ENCODE measurements at regions not wholly inside any gene's neighbourhood (a gene's known extent, or its start where the extent isn't known, plus 50 kb on each side); places are given as distances from the start of the nearest gene placed in this dataset.

DNA sequence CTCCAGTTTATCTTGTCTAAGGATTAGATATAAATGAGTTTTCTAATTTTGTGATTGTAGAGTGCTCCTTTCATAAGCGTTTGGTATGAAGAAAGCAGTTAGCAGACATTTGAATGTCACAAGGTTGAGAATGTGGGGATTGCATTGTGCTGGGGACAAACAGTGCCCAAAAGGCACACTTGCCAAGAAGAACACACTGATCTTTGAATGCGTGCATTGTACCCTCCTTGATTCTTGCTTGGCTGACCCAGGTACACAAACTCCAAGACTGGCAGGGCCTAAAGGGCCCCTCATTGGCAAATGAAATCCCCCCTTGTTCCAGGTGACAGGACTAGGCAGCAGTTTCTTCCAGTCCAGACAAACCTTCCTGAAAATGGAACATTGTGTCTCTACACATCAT, 96.9 kb upstream of the LIFR start:
- 86% methylated on average over 2 of the region's 2 CpGs; no CpG with 5 or more reads in 1 of the 2 experiments for WGBS, 2 experiments (ENCODE audit: extremely low coverage in 1 of 2, insufficient coverage in 1 of 2, insufficient read length in 1 of 2, insufficient replicate concordance in 2 of 2, low coverage in 1 of 2, low lambda C conversion rate in 2 of 2, missing lambda C conversion rate in 1 of 2)
- no peak overlapping the region for H2BK5ac ChIP-seq (ENCODE audit: low read depth, low read length)

More for the DNA sequence above, 96.9 kb upstream of the LIFR start:
- TF ChIP-seq SIN3A (conservative IDR thresholded peaks at IDR 0.05 in 1 of 2, IDR thresholded peaks at IDR 0.05 in 1 of 2; ENCODE audit: low read depth in 1 of 2, low read length in 2 of 2) = no peak
- TF ChIP-seq TCF12 (IDR thresholded peaks at IDR 0.05; ENCODE audit: low read depth, low read length) = no peak
- TF ChIP-seq EGR1 (IDR thresholded peaks at IDR 0.05; ENCODE audit: borderline replicate concordance, low read depth, low read length) = no peak
- TF ChIP-seq HDAC2 (IDR thresholded peaks at IDR 0.05; ENCODE audit: borderline replicate concordance in 1 of 2, low read depth in 2 of 2, low read length in 2 of 2) = no peak
- no peak for TF ChIP-seq CHD1 (IDR thresholded peaks at IDR 0.05; ENCODE audit: low read depth, low read length)
- no peak for TF ChIP-seq FOSL1 (IDR thresholded peaks at IDR 0.05; ENCODE audit: insufficient read depth, low read depth, low read length)
- no peak for TF ChIP-seq TAF1 (IDR thresholded peaks at IDR 0.05; ENCODE audit: low read depth, low read length)
- TF ChIP-seq CHD2 (IDR thresholded peaks at IDR 0.05; ENCODE audit: low read length) = no peak
- no peak for TF ChIP-seq NRF1 (IDR thresholded peaks at IDR 0.05; ENCODE audit: low read depth, low read length)
- TF ChIP-seq ZNF274 (IDR thresholded peaks at IDR 0.05; ENCODE audit: borderline replicate concordance, extremely low read depth, low read length) = no peak
- H4K8ac ChIP-seq (ENCODE audit: extremely low read depth, insufficient read depth, low read length) = no peak overlapping the region
- H3K4ac ChIP-seq (replicated peaks; ENCODE audit: insufficient read length, low read depth, low read length) = no peak overlapping the region
- H3K4me2 ChIP-seq (ENCODE audit: insufficient read depth in 1 of 2, low read depth in 2 of 2, low read length in 2 of 2) = no peak overlapping the region
- H3K79me2 ChIP-seq (ENCODE audit: control insufficient read depth in 1 of 2, insufficient read depth in 2 of 2, low read length in 2 of 2) = no peaks in the 10 kb centered on the region
- H2AFZ ChIP-seq (ENCODE audit: low read length) = no peak overlapping the region; the same call in 1 of the 2 replicates
- no peak overlapping the region for H4K91ac ChIP-seq (replicated peaks; ENCODE audit: insufficient read length, low read length)
- ChIA-PET CTCF (ENCODE audit: partially characterized antibody) (interaction anchor here (1.8 kb wide), 1 partner anchor 11 kb away, joined by 4 read pairs; no protein-coding TSS in a partner anchor), POLR2A (ENCODE audit: partially characterized antibody) (no interaction called here)
- no peak overlapping the region for H3K18ac ChIP-seq (ENCODE audit: extremely low read depth, low read length)
- no peaks in the 10 kb centered on the region for H4K20me1 ChIP-seq (replicated peaks in 1 of 2; ENCODE audit: control insufficient read depth in 1 of 2, insufficient read depth in 2 of 2, low read length in 2 of 2)
- H4K5ac ChIP-seq (ENCODE audit: insufficient read length, low read depth, low read length) = no peak overlapping the region
- H2AK5ac ChIP-seq (ENCODE audit: low read depth, low read length) = no peak overlapping the region
- no peaks in the 10 kb centered on the region for H3K9me3 ChIP-seq (ENCODE audit: insufficient read depth in 2 of 2, low read depth in 1 of 2, low read length in 1 of 2)
- no peak overlapping the region for H3K56ac ChIP-seq (replicated peaks; ENCODE audit: insufficient read length, low read depth, low read length)
- H3K23ac ChIP-seq (ENCODE audit: insufficient read length) = no peak overlapping the region
- no peak overlapping the region for H3K4me3 ChIP-seq (ENCODE audit: extremely low read depth in 1 of 4, insufficient read depth in 2 of 4, low read depth in 3 of 4, low read length in 4 of 4)
- H3K27ac ChIP-seq (ENCODE audit: low read depth, low read length) = no peak overlapping the region
- H3K23me2 ChIP-seq (ENCODE audit: low read depth, low read length) = 0 out of 2 replicates have a peak, but pooled peaks cover 1% of the 10 kb centered on the region
- H2BK12ac ChIP-seq (ENCODE audit: low read depth, low read length) = no peak overlapping the region
- H2BK15ac ChIP-seq (ENCODE audit: low read length) = no peak overlapping the region
- H3K4me1 ChIP-seq (replicated peaks in 1 of 4; ENCODE audit: control insufficient read depth in 3 of 4, insufficient read depth in 4 of 4, low read length in 3 of 4) = no peaks in the 10 kb centered on the region
- no peaks in the 10 kb centered on the region for H3K36me3 ChIP-seq (ENCODE audit: control insufficient read depth in 2 of 4, insufficient read depth in 4 of 4, low read length in 3 of 4)
- no peak overlapping the region for H3K14ac ChIP-seq (ENCODE audit: insufficient read length)
- no peaks in the 10 kb centered on the region for H3K27me3 ChIP-seq (replicated peaks in 1 of 4; ENCODE audit: control insufficient read depth in 3 of 4, extremely low read depth in 1 of 4, insufficient read depth in 3 of 4, low read length in 3 of 4)
- H2BK20ac ChIP-seq (ENCODE audit: low read length) = no peak overlapping the region
- H3K79me1 ChIP-seq (ENCODE audit: low read depth, low read length) = no peaks in the 10 kb centered on the region
- H2BK120ac ChIP-seq (replicated peaks; ENCODE audit: low read depth, low read length) = no peak overlapping the region
- DNase-seq (ENCODE audit: low read depth in 1 of 2, low spot score in 2 of 2) (no peak), FAIRE-seq (no peak)
- H3K9ac ChIP-seq (replicated peaks in 1 of 4; ENCODE audit: extremely low read depth in 1 of 4, low read depth in 3 of 4, low read length in 3 of 4) = no peak overlapping the region

Data from H1 (cell line).